ENCODE measurements at regions not wholly inside any gene's neighbourhood (a gene's known extent, or its start where the extent isn't known, plus 50 kb on each side); places are given as distances from the start of the nearest gene placed in this dataset.

- ChIA-PET POLR2A (no interaction called here), CTCF (no interaction called here)
- TF ChIP-seq CDX4 (CRISPR knock-in tag; IDR thresholded peaks at IDR 0.05; ENCODE audit: borderline replicate concordance): no peak
- TF ChIP-seq SMAD3 (CRISPR knock-in tag; IDR thresholded peaks at IDR 0.05; ENCODE audit: borderline replicate concordance): no peak
- TF ChIP-seq ZNF671 (CRISPR knock-in tag; IDR thresholded peaks at IDR 0.05): no peak
- no peak for TF ChIP-seq FOXK1 (CRISPR knock-in tag; IDR thresholded peaks at IDR 0.05)
- TF ChIP-seq ZNF532 (CRISPR knock-in tag; IDR thresholded peaks at IDR 0.05; ENCODE audit: borderline replicate concordance): no peak
- no peak for TF ChIP-seq ELF4 (CRISPR knock-in tag; IDR thresholded peaks at IDR 0.05; ENCODE audit: low read depth)
- no peak for TF ChIP-seq OVOL2 (CRISPR knock-in tag; IDR thresholded peaks at IDR 0.05; ENCODE audit: borderline replicate concordance)
- no peak for TF ChIP-seq USF1 (CRISPR knock-in tag; IDR thresholded peaks at IDR 0.05)
- no peak for TF ChIP-seq STAT6 (CRISPR knock-in tag; conservative IDR thresholded peaks at IDR 0.05; ENCODE audit: low read depth)
- no peak for TF ChIP-seq MXD4 (CRISPR knock-in tag; IDR thresholded peaks at IDR 0.05; ENCODE audit: borderline replicate concordance)
- no peak for TF ChIP-seq ZNF423 (CRISPR knock-in tag; IDR thresholded peaks at IDR 0.05)
- H3K27ac Mint-ChIP-seq: no peak overlapping the region
- DNase-seq (ENCODE audit: low spot score) (no peak), ATAC-seq (no peak)
- peaks cover 18% of the 10 kb centered on the region for H3K9me3 Mint-ChIP-seq
- peaks cover under 1% of the 10 kb centered on the region; the same call in 1 of the 2 replicates for H3K4me1 Mint-ChIP-seq
- H3K4me3 Mint-ChIP-seq: no peak overlapping the region
- H3K27me3 Mint-ChIP-seq (ENCODE audit: low read depth): no peaks in the 10 kb centered on the region
- peaks cover 10% of the 10 kb centered on the region for H3K36me3 Mint-ChIP-seq
Measured at GRCh38 chr7:81637534-81637933, 132.3 kb downstream of the HGF start.

GRCh38 chr7:81632418-81632817 is 137.4 kb downstream of the HGF start:
- no peak for TF ChIP-seq FOXP1 (CRISPR knock-in tag; IDR thresholded peaks at IDR 0.05; ENCODE audit: borderline replicate concordance)
- TF ChIP-seq TCF7 (CRISPR knock-in tag; IDR thresholded peaks at IDR 0.05; ENCODE audit: low read depth): no peak
- TF ChIP-seq ZBTB21 (CRISPR knock-in tag; IDR thresholded peaks at IDR 0.05; ENCODE audit: borderline replicate concordance): no peak
- TF ChIP-seq RELA (CRISPR knock-in tag; IDR thresholded peaks at IDR 0.05; ENCODE audit: borderline replicate concordance): no peak
- no peak for TF ChIP-seq FOXP4 (CRISPR knock-in tag; IDR thresholded peaks at IDR 0.05)
- TF ChIP-seq GRHL2 (CRISPR knock-in tag; IDR thresholded peaks at IDR 0.05; ENCODE audit: insufficient replicate concordance, severe bottlenecking): no peak
- no peak for TF ChIP-seq TEAD1 (CRISPR knock-in tag; IDR thresholded peaks at IDR 0.05)
- TF ChIP-seq PRRX2 (CRISPR knock-in tag; IDR thresholded peaks at IDR 0.05): no peak
- no peak for TF ChIP-seq MXD4 (CRISPR knock-in tag; IDR thresholded peaks at IDR 0.05; ENCODE audit: borderline replicate concordance)
- no peak for TF ChIP-seq NR2C2 (CRISPR knock-in tag; IDR thresholded peaks at IDR 0.05)
- CTCF ChIA-PET: no interaction called here
- peaks cover 4% of the 10 kb centered on the region for H3K4me1 Mint-ChIP-seq

More at GRCh38 chr7:81632418-81632817, 137.4 kb downstream of the HGF start:
- no peak overlapping the region for H3K4me3 Mint-ChIP-seq
- H3K9me3 Mint-ChIP-seq: peaks cover 9% of the 10 kb centered on the region
- H3K27me3 Mint-ChIP-seq (ENCODE audit: low read depth): no peaks in the 10 kb centered on the region
- H3K27ac Mint-ChIP-seq: no peak overlapping the region
- DNase-seq (ENCODE audit: low spot score) (no peak), ATAC-seq (no peak; the same call in 1 of the 2 replicates)
- POLR2A ChIA-PET: no interaction called here
- H3K36me3 Mint-ChIP-seq: 0 out of 2 replicates have a peak, but pooled peaks cover 3% of the 10 kb centered on the region
